T-cell (primary cell): ENCODE measurements at regions not wholly inside any gene's neighbourhood (a gene's known extent, or its start where the extent isn't known, plus 50 kb on each side); places are given as distances from the start of the nearest gene placed in this dataset.
A peak's percentile ranks its signal among the peaks of the same experiment; 100 is the strongest.

Source experiments
- ATAC-seq, 4 experiments: fragments of 200-7000 bp in 3 of 4; fragments of 150-1000 bp in 1 of 4; cut with Tn5 transposase; replicated peaks in 1 of 4; 1 replicate in 3 of 4; 2 replicates in 1 of 4; pipeline ENCODE4 v1.10.0; 2021; ENCODE audit warnings: moderate library complexity in 3 of 4, mild to moderate bottlenecking in 2 of 4, moderate number of reproducible peaks in 1 of 4
- CTCF ChIA-PET, 2 donors: fragments of 300-600 bp; sonication (Branson Sonifier 250); formaldehyde crosslinking; loops; one replicate each; lab custom pipeline; 2022; ENCODE audit warnings: antibody characterized with exemption in 2 of 2; lab: Charles Lee
- POLR2A ChIA-PET, 2 donors: fragments of 300-600 bp; sonication (Branson Sonifier 250); formaldehyde crosslinking; loops; one replicate each; lab custom pipeline; 2022; ENCODE audit warnings: antibody characterized with exemption in 2 of 2; lab: Charles Lee
- DNase-seq, 35 experiments: peaks; one replicate each; pipeline versions ENCODE4 v3.0.0 to v3.0.0-alpha.2; 2013 to 2023
- H3K27ac ChIP-seq: one replicate; pipeline ENCODE4 v1.5.1; 2013; ENCODE audit warnings: low read length
- H3K27me3 ChIP-seq, 2 experiments: replicated peaks in 1 of 2; 1 replicate in 1 of 2; 2 replicates in 1 of 2; pipeline versions ENCODE4 v1.6.1 to v1.7.0; 2013; ENCODE audit warnings: low read length in 1 of 2, mixed read lengths in 1 of 2; ENCODE audit not compliant: control insufficient read depth in 2 of 2, insufficient read depth in 2 of 2; ENCODE audit errors: extremely low read depth in 1 of 2
- H3K36me3 ChIP-seq, 2 donors: 1 replicate in 1 of 2; 2 replicates in 1 of 2; pipeline versions ENCODE4 v1.6.1 to v1.7.0; 2013; ENCODE audit warnings: low read length in 1 of 2; ENCODE audit not compliant: control insufficient read depth in 2 of 2, insufficient read depth in 1 of 2; ENCODE audit errors: extremely low read depth in 1 of 2
- H3K4me1 ChIP-seq, 2 experiments: 1 replicate in 1 of 2; 2 replicates in 1 of 2; pipeline versions ENCODE4 v1.6.1 to v1.7.0; 2013; ENCODE audit warnings: low read length in 2 of 2, mixed read lengths in 1 of 2; ENCODE audit not compliant: insufficient read depth in 2 of 2, control insufficient read depth in 1 of 2; ENCODE audit errors: extremely low read depth in 1 of 2
- H3K4me3 ChIP-seq, 2 donors: 1 replicate in 1 of 2; 2 replicates in 1 of 2; pipeline versions ENCODE4 v1.5.1 to v1.7.0; 2013; ENCODE audit warnings: mild to moderate bottlenecking in 2 of 2, low read length in 1 of 2, moderate library complexity in 1 of 2; ENCODE audit not compliant: control insufficient read depth in 1 of 2; ENCODE audit errors: extremely low read depth in 1 of 2
- H3K9me3 ChIP-seq: 2 replicates; pipeline ENCODE4 v1.7.0; 2013
- H3K27ac Mint-ChIP-seq, 2 donors: one replicate each; pipeline ENCODE4 v1.8.0; 2020 to 2021; ENCODE audit warnings: mild to moderate bottlenecking in 2 of 2, mixed read lengths in 2 of 2
- H3K27me3 Mint-ChIP-seq, 2 donors: one replicate each; pipeline ENCODE4 v1.8.0; 2021 to 2022; ENCODE audit warnings: mixed read lengths in 2 of 2
- H3K36me3 Mint-ChIP-seq: one replicate; pipeline ENCODE4 v1.8.0; 2021; ENCODE audit warnings: mixed read lengths
- H3K4me1 Mint-ChIP-seq, 3 donors: one replicate each; pipeline ENCODE4 v1.8.0; 2020 to 2022; ENCODE audit warnings: mixed read lengths in 3 of 3, mild to moderate bottlenecking in 1 of 3
- H3K4me3 Mint-ChIP-seq, 3 donors: one replicate each; pipeline ENCODE4 v1.8.0; 2020 to 2022; ENCODE audit warnings: mild to moderate bottlenecking in 3 of 3, mixed read lengths in 3 of 3, moderate library complexity in 3 of 3
- H3K9me3 Mint-ChIP-seq, 3 donors: one replicate each; pipeline ENCODE4 v1.8.0; 2020 to 2022; ENCODE audit warnings: mixed read lengths in 3 of 3
- WGBS: methylation state at CpG from one replicate; pipeline ENCODE4 v1.1.5; 2013; ENCODE audit warnings: missing lambda C conversion rate; ENCODE audit not compliant: insufficient coverage; 5-methylcytosine and 5-hydroxymethylcytosine counted together

- POLR2A ChIA-PET, result no interaction called here
Observed at GRCh38 chr5:5887833-5888232, 465.4 kb downstream of the ICE1 start.

DNA sequence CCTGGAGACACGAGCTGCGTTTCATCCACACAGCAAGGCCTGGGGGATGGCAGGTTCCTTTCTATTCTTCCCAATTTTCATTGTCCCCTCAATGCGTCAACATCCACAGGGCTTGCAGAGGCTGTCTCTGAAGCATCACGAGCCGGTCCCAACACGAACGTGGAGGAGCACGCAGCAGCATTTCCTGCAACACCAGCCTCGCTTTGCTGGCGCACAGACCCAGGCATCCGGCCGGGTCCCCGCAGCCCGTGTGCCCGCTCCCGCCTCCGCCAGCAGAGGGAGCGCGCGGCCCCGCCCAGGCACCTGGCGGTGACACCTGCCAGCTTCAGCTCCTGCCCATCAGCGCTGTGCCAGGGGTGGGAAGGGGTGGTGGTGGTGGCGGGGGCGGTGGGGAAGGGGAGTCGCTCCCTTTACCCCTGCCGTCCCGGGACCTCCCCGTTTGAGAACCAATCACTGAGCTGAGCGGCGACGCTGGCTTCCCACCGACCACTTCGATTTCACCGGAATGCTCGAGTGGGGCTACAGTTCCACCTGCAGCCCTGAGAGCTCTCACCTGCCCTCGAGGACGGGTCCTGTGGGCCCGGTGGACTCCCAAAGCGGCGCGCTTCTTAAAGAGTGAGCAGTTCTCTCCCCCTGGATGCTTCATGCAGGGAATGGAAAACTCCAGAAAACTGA lies 464.5 kb downstream of the ICE1 start:
- Histone ChIP-seq H3K27me3 (peaks cover 0 to 16% of the 10 kb centered on the region in 2 experiments), H3K9me3 (no peaks in the 10 kb centered on the region), H3K4me1 (peaks cover 0 to 2% of the 10 kb centered on the region in 2 experiments), H3K36me3 (no peaks in the 10 kb centered on the region), H3K27ac (no peak overlapping the region), H3K4me3 (no peak overlapping the region)
- no peaks in the 10 kb centered on the region for H3K36me3 Mint-ChIP-seq
- H3K27me3 Mint-ChIP-seq, result peaks cover 10 to 18% of the 10 kb centered on the region in 2 donors
- no peaks in the 10 kb centered on the region for H3K9me3 Mint-ChIP-seq
- no peak overlapping the region for H3K4me3 Mint-ChIP-seq
- DNase-seq, result peak in 18 of 35 experiments; percentile 3 to 28 (median 10)
- WGBS, result 21% methylated on average over 30 of the region's 42 CpGs
- no peak overlapping the region for H3K27ac Mint-ChIP-seq
- no peaks in the 10 kb centered on the region for H3K4me1 Mint-ChIP-seq
- CTCF ChIA-PET, result interaction anchor here (0.6 to 0.8 kb wide), 4 partner anchors 8 to 1748 kb away, joined by 3 to 5 read pairs (median 3); no protein-coding TSS in a partner anchor
- ATAC-seq, result peak; percentile 39 to 64 (median 48)
- POLR2A ChIA-PET, result no interaction called here

More at GRCh38 chr5:5887833-5888232, 465.4 kb downstream of the ICE1 start:
- H3K27ac Mint-ChIP-seq, result no peak overlapping the region
- no peaks in the 10 kb centered on the region for H3K36me3 Mint-ChIP-seq
- no peak overlapping the region for H3K4me3 ChIP-seq
- peaks cover 0 to 2% of the 10 kb centered on the region in 2 experiments for H3K4me1 ChIP-seq
- H3K4me1 Mint-ChIP-seq, result no peaks in the 10 kb centered on the region
- no peak overlapping the region for H3K4me3 Mint-ChIP-seq
- peaks cover 0 to 16% of the 10 kb centered on the region in 2 experiments for H3K27me3 ChIP-seq
- CTCF ChIA-PET, result no interaction called here
- H3K27me3 Mint-ChIP-seq, result peaks cover 12 to 18% of the 10 kb centered on the region in 2 donors
- no peaks in the 10 kb centered on the region for H3K9me3 ChIP-seq
- H3K27ac ChIP-seq, result no peak overlapping the region
- no peaks in the 10 kb centered on the region for H3K36me3 ChIP-seq
- H3K9me3 Mint-ChIP-seq, result no peaks in the 10 kb centered on the region
- ATAC-seq (no peak), DNase-seq (no peak)
- WGBS, result 70% methylated on average over 2 of the region's 3 CpGs

DNA sequence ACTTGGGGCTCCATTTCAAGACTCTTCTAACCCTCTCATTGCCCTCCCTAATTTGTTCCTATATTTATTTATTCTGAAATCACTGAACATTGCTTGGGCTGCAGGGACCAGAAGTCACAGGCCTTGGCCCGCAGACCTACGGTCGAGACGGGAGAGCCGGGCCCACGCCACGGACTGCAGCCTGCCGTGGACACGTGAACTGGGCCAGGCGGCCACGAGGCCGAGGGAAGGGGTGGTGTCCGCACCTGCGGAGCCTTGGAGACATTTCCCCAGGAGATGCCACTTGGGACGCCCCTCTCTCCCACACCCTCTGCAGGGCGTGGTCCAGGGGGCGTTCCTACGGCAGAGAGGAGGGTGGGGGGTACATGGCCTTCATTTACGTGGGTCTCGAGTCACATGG lies 463.9 kb downstream of the ICE1 start:
- Mint-ChIP-seq H3K4me1 (no peaks in the 10 kb centered on the region), H3K27me3 (peaks cover 13 to 16% of the 10 kb centered on the region in 2 donors), H3K36me3 (no peaks in the 10 kb centered on the region), H3K9me3 (no peaks in the 10 kb centered on the region), H3K27ac (no peak overlapping the region), H3K4me3 (no peak overlapping the region)
- 87% methylated on average over 12 of the region's 20 CpGs for WGBS
- ChIA-PET CTCF (no interaction called here), POLR2A (no interaction called here)
- Histone ChIP-seq H3K27me3 (peaks cover 0 to 18% of the 10 kb centered on the region in 2 experiments), H3K4me3 (no peak overlapping the region), H3K27ac (no peak overlapping the region), H3K9me3 (no peaks in the 10 kb centered on the region), H3K36me3 (no peaks in the 10 kb centered on the region), H3K4me1 (peaks cover 0 to 2% of the 10 kb centered on the region in 2 experiments)
- DNase-seq (no peak), ATAC-seq (no peak)

DNA sequence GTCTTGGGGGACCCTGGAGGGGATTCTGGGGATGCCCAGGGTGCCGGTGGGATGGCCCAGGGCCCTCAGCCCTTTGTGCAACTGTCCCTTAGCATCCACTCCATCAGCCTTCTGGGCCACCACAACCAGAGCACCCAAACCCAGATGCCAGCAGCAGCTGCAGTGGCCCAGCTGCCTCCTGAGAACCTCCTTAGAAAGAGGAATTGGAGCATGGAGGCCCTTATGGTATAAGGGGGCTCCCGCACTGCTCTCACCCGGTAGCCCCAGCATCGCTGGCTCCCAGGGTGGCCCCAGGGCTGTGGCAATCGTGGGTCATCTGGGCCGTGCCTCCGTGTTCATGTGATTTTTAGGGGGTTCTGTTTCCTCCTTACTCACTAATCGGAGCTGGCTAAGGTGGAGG lies 463.3 kb downstream of the ICE1 start:
- ChIA-PET CTCF (no interaction called here), POLR2A (no interaction called here)
- ATAC-seq (no peak), DNase-seq (no peak)
- Histone ChIP-seq H3K27me3 (peaks cover 0 to 20% of the 10 kb centered on the region in 2 experiments), H3K27ac (no peak overlapping the region), H3K9me3 (no peaks in the 10 kb centered on the region), H3K36me3 (no peaks in the 10 kb centered on the region), H3K4me3 (no peak overlapping the region), H3K4me1 (peaks cover 0 to 2% of the 10 kb centered on the region in 2 experiments)
- H3K4me3 Mint-ChIP-seq, result no peak overlapping the region
- no peaks in the 10 kb centered on the region for H3K4me1 Mint-ChIP-seq
- 92% methylated on average over 2 of the region's 8 CpGs for WGBS
- no peaks in the 10 kb centered on the region for H3K9me3 Mint-ChIP-seq
- H3K27ac Mint-ChIP-seq, result no peak overlapping the region
- H3K27me3 Mint-ChIP-seq, result peaks cover 14 to 15% of the 10 kb centered on the region in 2 donors
- no peaks in the 10 kb centered on the region for H3K36me3 Mint-ChIP-seq

DNA sequence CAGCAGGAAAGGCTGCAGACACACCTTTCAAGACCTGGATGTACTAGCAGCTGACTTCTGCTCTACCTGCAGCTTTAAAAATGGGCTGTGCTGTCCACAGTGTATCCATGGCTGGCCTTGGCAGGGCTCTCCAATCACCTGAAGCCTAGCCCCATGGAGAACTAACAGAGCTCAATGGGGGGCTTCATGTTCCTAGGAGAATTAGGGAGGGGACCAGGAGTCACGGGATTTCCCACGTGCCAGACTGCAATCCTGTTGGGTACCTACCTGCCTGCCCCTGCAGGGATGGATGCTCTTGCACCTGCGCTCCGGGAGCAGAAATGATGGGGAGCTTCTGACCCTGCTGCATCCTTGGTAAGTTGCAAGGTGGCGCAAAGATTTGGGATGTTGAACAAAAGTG lies 462.1 kb downstream of the ICE1 start:
- WGBS, result 69% methylated on average over 4 of the region's 5 CpGs
- POLR2A ChIA-PET, result no interaction called here
- H3K27me3 Mint-ChIP-seq, result peaks cover 20 to 21% of the 10 kb centered on the region in 2 donors

DNA sequence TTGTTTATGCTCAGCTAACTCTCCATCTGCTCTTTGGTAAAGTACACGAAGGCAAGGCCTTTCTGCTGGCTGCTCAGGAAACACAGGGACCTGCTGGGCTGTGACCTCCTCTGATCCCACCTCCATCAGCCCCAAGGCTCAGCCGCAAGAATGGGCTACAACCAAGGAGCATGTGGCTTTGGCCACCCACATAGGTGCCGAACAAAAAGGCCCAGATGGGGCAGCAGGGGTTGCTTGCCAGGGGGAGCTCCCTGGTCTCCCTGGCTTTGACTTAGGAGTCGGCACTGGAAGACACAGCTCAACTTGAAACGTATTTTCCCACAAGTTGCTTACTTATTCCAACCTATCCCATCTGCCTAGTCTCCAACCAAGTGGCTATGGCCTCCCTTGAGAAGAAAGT lies 461.1 kb downstream of the ICE1 start:
- ATAC-seq (no peak), DNase-seq (no peak)
- Mint-ChIP-seq H3K9me3 (no peaks in the 10 kb centered on the region), H3K4me3 (no peak overlapping the region), H3K27me3 (peaks cover 19 to 24% of the 10 kb centered on the region in 2 donors), H3K36me3 (no peaks in the 10 kb centered on the region), H3K27ac (no peak overlapping the region), H3K4me1 (no peaks in the 10 kb centered on the region)
- H3K9me3 ChIP-seq, result no peaks in the 10 kb centered on the region
- H3K27me3 ChIP-seq, result peaks cover 0 to 20% of the 10 kb centered on the region in 2 experiments
- 69% methylated on average over 3 of the region's 5 CpGs for WGBS
- no peaks in the 10 kb centered on the region for H3K36me3 ChIP-seq
- ChIA-PET CTCF (no interaction called here), POLR2A (no interaction called here)
- no peak overlapping the region for H3K4me3 ChIP-seq
- peaks cover 0 to 2% of the 10 kb centered on the region in 2 experiments for H3K4me1 ChIP-seq
- no peak overlapping the region for H3K27ac ChIP-seq

More for the DNA sequence above, 462.1 kb downstream of the ICE1 start:
- Mint-ChIP-seq H3K27ac (no peak overlapping the region), H3K4me1 (no peaks in the 10 kb centered on the region), H3K4me3 (no peak overlapping the region), H3K9me3 (no peaks in the 10 kb centered on the region), H3K36me3 (no peaks in the 10 kb centered on the region)
- H3K36me3 ChIP-seq, result no peaks in the 10 kb centered on the region
- H3K4me3 ChIP-seq, result no peak overlapping the region
- H3K27ac ChIP-seq, result no peak overlapping the region
- ATAC-seq, result no peak
- H3K9me3 ChIP-seq, result no peaks in the 10 kb centered on the region
- H3K27me3 ChIP-seq, result peaks cover 0 to 20% of the 10 kb centered on the region in 2 experiments
- CTCF ChIA-PET, result interaction anchor here in 1 of 2 donors (0.5 kb wide), 1 partner anchor 50 kb away, joined by 3 read pairs; no protein-coding TSS in a partner anchor
- H3K4me1 ChIP-seq, result peaks cover 0 to 2% of the 10 kb centered on the region in 2 experiments
- DNase-seq, result no peak
